ENCODE measurements at regions not wholly inside any gene's neighbourhood (a gene's known extent, or its start where the extent isn't known, plus 50 kb on each side); places are given as distances from the start of the nearest gene placed in this dataset.
"Not testable (repeated sequence)": the region's sequence is repeated elsewhere in the genome, so short reads cannot be mapped to it uniquely, and the experiment has no call there.

DNA sequence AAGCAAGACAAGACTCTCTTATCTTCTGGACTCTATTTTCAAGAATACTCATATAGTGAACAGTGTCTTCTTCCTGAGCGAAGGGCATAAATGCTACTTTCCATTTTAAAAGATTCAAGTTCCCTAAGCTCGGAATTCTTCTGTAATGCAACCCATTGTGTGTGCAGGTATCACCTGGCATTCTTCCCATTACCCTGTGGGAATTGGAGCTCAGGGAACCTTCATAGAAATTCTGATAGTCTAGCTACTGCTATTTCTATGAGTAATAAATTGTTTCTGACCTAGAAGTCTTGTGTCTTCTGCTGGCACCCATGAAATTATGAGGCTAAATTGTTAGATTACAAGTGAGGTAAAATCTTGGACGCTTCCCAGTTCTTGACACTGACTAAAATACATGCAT, 324.1 kb upstream of the DIPK2B start:
- no peak for FAIRE-seq

DNA sequence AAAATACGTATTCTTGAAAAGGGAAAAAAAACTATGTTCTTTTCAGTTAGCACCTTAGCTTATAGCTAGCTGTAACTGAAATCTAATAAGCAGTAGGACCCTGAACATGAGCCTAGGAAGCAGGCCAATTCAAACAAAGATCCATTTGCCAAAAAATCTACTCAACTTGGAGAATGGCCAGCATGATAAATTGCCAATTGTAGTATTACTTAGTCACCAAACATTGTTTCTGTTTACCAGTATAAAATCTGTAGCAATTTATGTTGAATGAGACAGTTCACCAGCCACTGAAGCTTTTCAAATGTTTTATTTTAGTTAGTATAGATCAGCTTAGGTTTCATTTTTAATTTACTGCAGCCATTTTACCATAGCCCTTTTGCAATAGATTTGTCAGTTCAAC, 323.6 kb upstream of the DIPK2B start:
- no peak for FAIRE-seq

DNA sequence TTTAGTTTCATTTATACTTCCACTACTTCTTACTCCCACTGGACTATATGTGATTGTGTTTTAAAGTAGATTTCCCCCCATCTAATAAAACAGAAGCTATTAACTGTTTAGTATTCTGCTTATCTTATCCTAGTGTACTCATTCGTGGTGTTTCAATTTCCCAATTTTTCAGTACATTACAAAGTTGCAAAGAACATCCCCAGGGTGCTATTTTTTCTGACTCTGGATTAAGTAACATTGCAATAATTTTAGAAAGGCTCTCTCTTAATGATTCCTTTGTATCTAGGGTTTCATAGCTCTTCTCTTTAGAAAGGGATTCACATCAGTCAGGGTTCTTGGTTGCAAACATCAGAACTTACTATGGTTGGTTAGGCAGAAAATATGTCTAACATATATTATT, 317.9 kb upstream of the DIPK2B start:
- no peak for FAIRE-seq

DNA sequence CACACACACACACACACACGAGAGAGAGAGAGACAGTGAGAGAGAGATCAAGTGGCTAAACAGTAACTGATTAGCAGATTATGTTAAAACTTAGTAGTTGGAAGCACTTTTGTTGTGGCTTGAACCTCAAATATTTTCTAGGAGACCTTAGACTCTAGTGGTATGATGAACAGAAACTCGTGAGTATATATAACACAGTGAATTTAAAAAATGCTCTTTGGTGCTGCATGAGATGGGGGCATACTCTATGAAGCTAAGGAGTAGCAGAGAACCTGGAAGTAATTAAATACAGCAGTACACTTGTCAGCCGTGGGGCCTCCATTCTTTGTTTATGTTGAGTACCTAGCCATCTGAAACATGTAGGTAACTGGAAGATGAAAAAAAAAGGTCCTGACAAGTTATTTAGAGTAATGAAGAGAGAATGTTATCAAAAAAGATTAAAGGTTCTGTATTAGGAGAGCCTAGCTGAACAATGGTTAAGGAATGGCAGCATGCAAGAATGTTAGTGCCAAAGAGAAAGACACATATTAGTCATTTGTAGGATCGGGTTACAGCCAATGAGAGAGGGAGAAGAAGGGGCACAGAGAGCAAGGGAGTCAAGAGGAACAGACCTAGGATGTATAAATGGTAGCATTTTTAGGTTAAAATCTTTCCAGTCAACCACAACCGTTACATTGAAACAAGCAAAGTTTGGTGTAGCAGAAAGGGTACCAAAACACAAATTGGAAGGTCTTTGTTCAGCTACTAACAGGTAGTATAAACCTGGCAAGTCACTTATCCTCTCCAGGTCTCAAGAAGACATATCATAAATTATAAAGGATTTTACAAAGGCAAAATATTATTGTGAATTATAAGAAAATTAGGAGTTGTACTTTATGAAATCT, 316.7 kb upstream of the DIPK2B start:
- FAIRE-seq: no peak

DNA sequence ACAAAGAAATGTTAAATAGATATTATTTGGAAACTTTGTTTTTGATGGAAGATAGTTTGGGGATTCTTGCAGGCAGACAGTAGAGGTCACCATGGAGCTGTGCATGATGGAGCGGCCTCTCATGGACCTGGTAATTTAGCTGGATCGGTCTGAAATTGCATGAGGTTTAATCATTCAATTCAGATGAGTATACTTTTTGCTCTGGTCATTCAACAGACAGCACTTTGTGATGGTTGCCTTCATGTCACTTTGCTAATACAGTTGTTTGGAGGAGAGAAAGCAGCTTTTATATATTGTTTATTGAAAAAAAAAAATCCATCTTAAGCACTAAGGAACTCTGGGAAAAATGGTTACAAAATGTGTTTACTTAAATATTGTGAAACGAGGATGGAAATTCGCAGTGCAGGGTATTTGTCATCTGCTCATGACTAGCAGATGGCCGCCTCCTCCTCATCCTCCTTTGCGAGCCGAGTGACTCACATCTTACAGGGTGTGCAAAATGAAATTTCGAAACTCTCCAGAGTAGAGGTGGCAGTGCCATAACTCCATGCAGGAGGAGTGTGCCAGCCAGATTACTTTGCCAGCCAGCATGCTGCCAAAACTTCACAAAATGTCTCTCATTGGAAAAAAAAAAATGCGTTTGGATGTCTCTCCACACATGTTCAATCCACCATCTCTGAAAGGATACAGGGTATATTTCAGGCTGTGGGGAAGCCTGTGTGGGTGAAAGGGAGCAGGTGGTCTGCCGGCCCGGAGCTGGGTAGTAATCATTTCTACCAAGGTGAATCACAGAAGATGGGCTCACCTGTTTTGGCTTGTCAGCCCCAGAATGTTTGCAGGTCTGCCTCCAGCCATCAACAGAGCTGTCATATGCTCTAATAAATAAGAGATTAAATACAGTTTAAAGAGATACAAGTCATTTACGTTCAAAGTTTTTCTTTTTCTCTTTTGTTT, 314.9 kb upstream of the DIPK2B start:
- FAIRE-seq: peak; percentile 46

DNA sequence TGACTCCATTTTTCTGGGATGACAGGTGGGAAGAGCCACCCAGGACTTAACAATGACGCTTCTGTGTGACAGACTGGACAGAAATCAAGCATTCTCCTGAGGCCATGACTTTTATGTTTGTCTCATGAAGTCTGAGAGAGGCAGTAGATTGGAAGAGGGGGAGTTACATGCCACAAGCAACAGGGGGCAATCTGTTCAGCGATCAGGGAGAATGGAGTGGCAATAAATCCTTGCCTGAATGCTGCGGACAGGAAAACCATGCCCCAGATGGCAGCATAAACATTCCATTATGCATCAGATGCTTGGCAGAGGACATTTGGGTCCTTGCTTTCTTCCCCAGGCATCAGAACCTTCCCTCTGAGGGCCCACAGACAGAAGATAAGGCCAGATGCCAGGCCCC, 312.4 kb upstream of the DIPK2B start:
- FAIRE-seq: no peak

DNA sequence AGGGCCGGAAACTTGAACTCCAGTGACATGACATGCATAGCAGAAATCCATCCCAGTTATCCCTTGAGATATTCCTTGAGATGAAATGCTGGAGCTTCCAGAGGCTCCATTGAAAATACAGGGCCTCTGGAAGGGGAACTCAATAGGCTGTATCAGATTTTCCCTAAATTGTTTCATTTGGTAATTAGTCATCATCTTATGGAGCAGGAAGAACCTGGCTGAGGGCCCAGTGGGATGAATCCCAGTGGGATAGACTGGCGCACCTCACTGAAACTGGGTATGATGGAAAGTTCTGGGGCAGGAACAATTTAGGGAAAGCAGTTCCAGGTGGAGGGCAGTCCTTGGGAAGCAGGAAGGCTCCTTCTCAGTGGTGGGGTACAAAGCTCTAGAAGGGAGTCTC, 307.8 kb upstream of the DIPK2B start:
- no peak for FAIRE-seq

DNA sequence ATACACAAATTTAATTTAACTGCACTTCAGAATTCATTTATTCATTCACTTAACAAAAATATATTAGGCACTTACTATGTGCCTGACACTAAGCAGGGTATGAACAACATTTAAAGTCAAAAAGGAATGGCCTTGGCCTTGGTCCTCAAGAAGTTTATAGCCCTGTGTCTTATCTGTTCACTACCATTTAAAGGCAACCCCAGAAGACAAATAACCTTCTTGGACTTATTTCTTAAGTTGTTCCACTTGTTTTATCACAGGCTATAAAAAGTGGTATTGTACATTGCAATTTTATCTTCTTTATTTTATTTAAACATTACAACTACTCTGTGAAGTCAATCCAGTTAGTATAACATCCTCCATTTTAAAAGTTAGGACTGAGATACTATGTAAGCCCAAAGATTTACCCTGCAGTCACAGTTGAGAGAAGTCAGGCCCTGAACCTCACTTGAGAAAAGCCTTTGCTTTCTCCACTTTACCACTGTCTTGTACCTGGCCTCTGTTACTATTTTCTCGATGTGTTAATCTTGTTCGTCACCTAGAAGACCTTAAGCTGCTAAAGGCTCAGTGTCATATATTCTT, 305.6 kb upstream of the DIPK2B start:
- FAIRE-seq: no peak

DNA sequence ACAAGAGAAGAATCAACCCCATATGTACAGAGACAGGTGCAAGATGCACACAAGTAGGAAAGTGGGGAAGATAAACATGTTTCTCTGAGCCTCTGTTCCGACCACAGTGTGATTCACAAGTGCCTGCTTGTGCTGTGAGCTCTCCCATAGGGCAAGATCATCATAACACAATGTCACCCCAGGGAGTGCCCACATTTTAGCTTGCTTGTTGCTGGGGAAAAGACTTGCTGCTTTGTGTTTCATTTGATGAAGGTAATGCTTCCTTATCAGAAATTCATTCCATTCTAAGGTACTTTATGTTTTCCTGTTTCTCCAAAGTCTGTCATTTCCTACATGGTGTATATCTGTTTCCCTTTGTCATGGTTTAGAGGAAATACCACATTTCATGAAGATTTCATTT, 304.5 kb upstream of the DIPK2B start:
- no peak for FAIRE-seq

DNA sequence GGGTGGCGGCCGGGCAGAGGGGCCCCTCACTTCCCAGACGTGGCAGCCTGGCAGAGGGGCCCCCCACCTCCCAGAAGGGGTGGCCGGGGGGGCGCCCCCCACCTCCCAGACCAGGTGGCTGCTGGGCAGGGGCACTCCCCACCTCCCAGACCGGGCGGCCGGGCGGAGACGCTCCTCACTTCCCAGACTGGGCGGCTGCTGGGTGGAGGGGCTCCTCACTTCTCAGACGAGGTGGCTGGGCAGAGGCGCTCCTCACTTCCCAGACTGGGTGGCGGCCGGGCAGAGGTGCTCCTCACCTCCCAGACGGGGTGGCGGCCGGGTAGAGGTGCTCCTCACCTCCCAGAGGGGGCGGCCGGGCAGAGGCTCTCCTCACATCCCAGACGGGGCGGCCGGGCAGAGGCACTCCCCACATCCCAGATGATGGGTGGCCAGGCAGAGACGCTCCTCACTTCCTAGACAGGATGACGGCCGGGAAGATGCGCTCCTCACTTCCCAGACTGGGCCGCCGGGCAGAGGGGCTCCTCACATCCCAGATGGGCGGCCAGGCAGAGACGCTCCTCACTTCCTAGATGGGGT, 303.2 kb upstream of the DIPK2B start:
- not testable (repeated sequence) for FAIRE-seq

DNA sequence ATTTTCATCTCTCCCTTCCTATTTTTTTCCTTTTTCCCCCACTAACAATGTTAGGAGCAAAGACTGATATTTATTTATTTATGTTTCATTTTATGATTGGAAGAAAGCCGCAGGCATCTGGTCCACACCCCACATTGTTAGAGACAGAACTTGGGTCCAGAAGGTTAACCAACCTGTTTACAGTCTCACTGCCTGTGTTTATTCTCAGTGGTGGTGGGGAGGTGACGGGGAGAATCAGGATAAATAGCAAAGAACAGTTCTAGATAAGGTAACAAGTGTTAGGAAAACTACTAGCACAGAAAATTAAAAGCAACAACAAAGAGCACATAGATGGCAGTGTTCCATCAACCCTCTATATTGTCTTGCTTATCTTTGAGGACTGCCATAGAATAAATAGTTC, 301.7 kb upstream of the DIPK2B start:
- no peak for FAIRE-seq

DNA sequence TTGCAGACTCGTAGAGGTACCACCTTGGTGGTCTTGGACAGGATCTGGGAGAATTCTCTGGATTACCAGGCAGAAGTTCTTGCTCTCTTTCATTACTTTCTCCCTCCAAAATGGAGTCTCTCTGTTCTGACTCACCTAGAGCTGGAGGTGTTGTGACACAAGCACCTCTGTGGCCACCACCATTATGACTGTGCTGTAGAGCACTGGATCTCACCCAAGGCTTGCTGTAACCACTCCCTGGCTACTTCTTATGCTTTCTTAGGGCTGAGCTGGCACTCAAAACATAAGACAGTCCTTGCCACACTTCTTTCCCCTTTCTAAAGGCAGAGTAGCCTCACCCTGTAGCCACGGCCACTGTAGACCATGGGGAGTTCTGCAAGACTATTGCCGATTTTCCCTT, 296.6 kb upstream of the DIPK2B start:
- no peak for FAIRE-seq

DNA sequence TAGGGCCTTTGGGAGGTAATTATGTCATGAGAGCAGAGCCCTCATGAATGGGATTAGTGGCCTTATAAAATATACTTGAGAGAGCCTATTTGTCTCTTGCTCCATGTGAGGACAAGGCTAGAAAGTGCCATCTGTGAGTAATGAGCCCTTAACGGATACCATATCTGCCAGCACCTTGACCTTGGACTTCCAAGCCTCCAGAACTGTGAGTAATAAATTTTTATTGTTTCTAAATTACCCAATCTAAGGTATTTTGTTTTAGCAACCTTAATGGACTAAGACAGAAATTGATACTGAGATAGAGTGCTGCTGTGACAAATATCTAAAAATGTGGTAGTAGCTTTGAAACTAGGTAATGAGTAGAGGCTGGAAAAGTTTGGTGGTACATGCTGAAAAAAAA, 285.0 kb upstream of the DIPK2B start:
- no peak for FAIRE-seq

DNA sequence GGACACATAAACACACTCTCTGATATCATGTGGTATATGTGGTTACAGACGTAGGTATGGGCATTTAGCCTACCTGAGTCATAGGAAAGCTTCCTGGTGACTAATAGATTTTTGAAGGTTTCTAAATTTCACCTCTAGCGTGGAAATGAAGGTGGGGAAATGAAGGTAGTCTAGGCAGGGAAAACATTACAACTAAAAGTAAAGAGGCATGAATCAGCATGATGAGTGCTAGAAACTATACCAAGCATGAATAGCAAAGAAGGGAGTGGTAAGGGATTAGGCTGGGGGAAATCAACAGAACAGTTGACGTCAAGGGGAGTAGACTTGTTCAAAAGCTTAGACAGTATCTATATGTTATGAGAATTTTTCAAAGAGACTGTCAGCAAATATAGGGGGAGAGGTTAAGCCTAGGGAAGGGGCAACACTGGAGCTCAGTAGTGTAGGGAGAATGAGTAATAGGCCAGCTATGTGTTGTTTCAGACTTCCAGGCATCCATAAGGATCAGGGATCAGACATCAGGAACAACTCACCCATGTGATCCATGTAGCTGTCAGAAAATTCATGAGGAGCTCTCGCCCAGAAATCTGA, 279.3 kb upstream of the DIPK2B start:
- FAIRE-seq: no peak

DNA sequence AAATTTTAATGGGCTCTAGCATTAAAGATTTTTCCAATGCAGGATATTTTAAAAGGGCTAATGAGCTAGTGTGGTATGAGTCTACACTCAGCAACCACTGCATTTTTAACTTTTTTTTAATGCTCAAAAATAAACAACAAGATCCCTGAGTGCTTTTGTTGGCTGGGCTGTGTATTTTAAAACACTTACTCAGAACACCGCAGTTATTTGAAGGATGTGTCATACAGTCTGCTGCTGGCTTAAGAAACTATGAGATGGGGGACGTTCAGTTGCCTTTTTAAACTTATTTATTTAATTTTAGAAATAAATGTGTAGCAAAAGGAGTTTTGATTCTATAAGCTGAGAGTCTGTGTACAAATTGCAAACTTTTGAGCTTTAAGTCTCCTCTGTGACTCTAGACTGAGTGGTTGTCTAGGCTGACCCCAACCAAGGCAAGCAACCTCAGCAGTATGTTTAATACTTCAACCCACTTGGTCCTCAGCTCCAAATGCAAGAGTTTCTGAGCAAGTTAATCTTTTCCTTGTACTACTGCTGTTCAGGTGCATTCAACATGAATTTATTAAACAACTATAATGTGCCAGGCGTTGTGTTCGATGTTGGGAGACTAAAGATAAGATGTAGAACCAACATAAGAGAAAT, 278.6 kb upstream of the DIPK2B start:
- FAIRE-seq: no peak

DNA sequence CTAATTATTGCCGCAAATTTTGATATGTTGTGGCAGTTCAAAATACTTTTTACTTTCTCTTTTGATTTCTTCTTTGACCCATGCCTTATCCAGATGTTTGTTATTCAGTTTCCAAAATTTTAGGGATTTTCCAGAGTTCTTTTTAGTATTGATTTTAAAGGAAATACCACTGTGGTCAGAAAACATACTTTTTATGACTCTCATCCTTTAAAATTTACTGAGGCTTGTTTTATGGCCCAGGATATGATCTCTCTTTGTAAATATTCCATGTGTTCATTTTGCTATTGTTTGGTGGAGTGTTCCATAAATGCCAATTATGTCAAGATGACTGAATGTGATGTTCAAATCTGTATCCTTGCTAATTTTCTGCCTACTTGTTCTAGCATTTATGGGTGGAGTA, 272.3 kb upstream of the DIPK2B start:
- no peak for FAIRE-seq

DNA sequence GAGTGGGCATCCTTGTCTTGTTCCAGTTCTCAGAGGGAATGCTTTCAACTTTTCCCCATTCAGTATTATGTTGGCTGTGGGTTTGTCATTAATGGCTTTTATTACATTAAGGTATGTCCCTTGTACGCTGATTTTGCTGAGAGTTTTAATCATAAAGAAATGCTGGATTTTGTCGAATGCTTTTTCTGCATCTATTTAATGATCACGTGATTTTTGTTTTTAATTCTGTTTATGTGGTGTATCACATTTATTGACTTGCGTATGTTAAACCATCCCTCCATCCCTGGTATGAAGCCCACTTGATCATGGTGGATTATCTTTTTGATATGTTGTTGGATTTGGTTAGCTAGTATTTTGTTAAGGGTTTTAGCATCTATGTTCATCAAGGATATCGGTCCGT, 266.9 kb upstream of the DIPK2B start:
- FAIRE-seq: not testable (repeated sequence)

DNA sequence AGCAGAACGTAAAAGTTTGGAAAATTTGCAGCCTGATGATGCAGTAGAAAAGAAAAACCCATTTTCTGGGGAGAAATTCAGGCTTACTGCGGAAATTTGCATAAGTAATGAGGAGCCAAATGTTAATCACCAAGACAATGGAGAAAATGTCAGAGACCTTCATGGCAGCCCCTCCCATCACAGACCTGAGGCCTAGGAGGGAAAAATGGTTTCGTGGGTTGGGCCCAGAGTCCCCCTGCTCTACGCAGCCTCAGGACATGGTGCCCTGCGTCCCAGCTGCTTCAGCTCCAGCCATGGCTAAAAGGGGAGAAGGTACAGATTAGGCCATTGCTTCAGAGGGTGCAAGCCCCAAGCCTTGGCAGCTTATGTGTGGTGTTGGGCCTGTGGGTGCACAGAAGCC, 255.1 kb upstream of the DIPK2B start:
- FAIRE-seq: not testable (repeated sequence)

DNA sequence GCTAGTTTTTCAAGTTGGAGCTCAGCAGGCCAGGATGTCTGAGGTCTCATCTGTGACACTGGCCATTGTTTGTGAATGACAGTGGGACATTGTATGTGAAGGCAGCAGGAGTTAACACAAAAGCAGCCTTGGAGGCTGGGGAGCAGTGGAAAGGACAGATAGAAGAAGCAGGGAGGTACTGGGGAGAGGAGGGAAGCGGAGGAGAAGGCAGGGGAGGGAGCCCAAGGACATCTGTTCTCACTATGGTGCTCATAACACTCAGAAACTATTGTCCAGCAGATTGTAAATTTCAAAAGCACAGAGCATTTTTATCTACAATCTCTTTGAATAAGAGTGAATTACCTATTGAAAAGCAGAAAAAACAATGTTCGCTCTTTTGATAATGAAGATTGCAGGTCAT, 253.6 kb upstream of the DIPK2B start:
- no peak for FAIRE-seq

DNA sequence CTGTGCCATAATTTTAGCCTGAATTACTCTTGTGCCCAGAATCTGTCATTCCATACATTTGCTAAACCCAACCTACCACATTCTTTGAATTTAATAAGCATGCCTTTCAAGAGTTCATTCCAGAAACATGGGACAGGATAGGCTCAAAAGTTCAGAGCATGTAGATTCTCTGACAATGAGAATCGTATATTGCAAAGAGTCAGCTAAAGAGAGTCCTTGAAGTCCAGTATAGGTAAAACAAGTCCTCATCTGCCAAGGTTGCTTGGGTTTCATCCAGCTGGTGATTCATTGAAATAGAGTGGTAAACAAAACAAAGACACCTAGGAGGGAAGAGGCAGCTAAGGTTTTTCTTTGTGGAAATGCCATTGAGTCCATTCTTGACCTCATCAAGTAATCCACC, 249.3 kb upstream of the DIPK2B start:
- no peak for FAIRE-seq

DNA sequence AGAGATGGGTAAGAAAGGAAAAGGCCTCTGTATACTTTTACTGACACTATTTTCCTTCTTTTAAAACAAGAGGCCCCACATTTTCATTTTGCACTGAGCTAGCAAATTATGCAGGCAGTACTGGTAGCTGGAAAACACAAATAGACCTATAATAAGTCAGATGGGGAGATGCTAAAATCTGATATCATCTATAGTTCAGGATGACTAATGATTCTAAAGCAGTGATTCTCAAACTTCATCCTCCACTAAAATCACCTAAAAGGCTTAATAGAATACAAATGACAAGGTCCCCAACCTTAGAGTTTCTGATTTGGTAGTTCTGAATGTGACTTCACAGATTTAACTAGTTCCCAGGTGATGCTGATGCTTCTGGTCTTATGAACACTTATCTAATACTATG, 247.3 kb upstream of the DIPK2B start:
- FAIRE-seq: no peak

DNA sequence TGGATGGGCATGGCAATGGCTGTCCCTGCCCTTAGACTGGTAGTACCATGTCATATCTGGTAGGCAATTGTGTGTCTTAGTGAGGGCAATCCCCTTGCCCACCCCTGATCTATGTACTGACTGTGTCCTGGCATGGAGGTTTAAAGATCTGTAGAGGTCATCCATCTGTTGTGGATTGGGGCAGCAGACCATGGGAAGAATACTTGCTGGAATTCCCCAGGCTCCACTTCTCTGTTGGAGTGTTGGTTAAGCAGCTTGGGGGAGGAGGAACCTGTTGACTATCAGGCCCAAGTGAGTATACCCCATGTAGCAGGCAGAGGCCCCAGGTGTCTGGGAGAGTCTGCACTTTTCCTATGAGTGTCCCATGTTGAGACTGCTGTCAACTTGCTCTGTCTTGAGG, 246.7 kb upstream of the DIPK2B start:
- no peak for FAIRE-seq

All from TTC549 (cell line).